ENCODE measurements at regions not wholly inside any gene's neighbourhood (a gene's known extent, or its start where the extent isn't known, plus 50 kb on each side); places are given as distances from the start of the nearest gene placed in this dataset.

- no peak overlapping the region for H3K27ac Mint-ChIP-seq
- no peaks in the 10 kb centered on the region for H3K36me3 Mint-ChIP-seq (ENCODE audit: low read depth)
- H3K4me3 Mint-ChIP-seq, result no peak overlapping the region
- no peak for DNase-seq
- ChIA-PET CTCF (no interaction called here), POLR2A (no interaction called here)
- H3K4me1 Mint-ChIP-seq, result no peaks in the 10 kb centered on the region
- peaks cover 5% of the 10 kb centered on the region for H3K9me3 Mint-ChIP-seq
- H3K27me3 Mint-ChIP-seq, result no peaks in the 10 kb centered on the region
Measured at GRCh38 chr22:33221568-33221967, 163.4 kb upstream of the SYN3 start.

GRCh38 chr22:33220476-33221080, 162.4 kb upstream of the SYN3 start:
- no peaks in the 10 kb centered on the region for H3K27me3 Mint-ChIP-seq
- no peaks in the 10 kb centered on the region for H3K9me3 Mint-ChIP-seq
- no peak overlapping the region for H3K4me3 Mint-ChIP-seq
- no peaks in the 10 kb centered on the region for H3K36me3 Mint-ChIP-seq (ENCODE audit: low read depth)
- H3K27ac Mint-ChIP-seq, result no peak overlapping the region
- H3K4me1 Mint-ChIP-seq, result no peaks in the 10 kb centered on the region
- CTCF ChIA-PET, result no interaction called here
- no peak for DNase-seq
- POLR2A ChIA-PET, result no interaction called here

- Mint-ChIP-seq H3K4me3 (no peak overlapping the region), H3K27ac (no peak overlapping the region), H3K9me3 (no peaks in the 10 kb centered on the region), H3K27me3 (no peaks in the 10 kb centered on the region), H3K36me3 (ENCODE audit: low read depth) (no peaks in the 10 kb centered on the region), H3K4me1 (no peaks in the 10 kb centered on the region)
- no peak for DNase-seq
- CTCF ChIA-PET, result no interaction called here
- POLR2A ChIA-PET, result no interaction called here
Measured at GRCh38 chr22:33219648-33220384, 161.6 kb upstream of the SYN3 start.

- Mint-ChIP-seq H3K9me3 (no peaks in the 10 kb centered on the region), H3K27ac (no peak overlapping the region), H3K27me3 (no peaks in the 10 kb centered on the region), H3K4me3 (no peak overlapping the region), H3K36me3 (ENCODE audit: low read depth) (no peaks in the 10 kb centered on the region), H3K4me1 (no peaks in the 10 kb centered on the region)
- ChIA-PET CTCF (no interaction called here), POLR2A (no interaction called here)
- no peak for DNase-seq
Measured at GRCh38 chr22:33213383-33214075, 155.3 kb upstream of the SYN3 start.

- no peak overlapping the region for H3K27ac Mint-ChIP-seq
- DNase-seq, result peak; percentile 16
- no peaks in the 10 kb centered on the region for H3K4me1 Mint-ChIP-seq
- ChIA-PET POLR2A (no interaction called here), CTCF (interaction anchor here (1.1 to 1.9 kb wide), 3 partner anchors 57 to 192 kb away, joined by 4 to 10 read pairs (median 4); no protein-coding TSS in a partner anchor)
- no peak overlapping the region for H3K4me3 Mint-ChIP-seq
- no peaks in the 10 kb centered on the region for H3K9me3 Mint-ChIP-seq
- H3K27me3 Mint-ChIP-seq, result no peaks in the 10 kb centered on the region
- no peaks in the 10 kb centered on the region for H3K36me3 Mint-ChIP-seq (ENCODE audit: low read depth)
Measured at GRCh38 chr22:33209930-33210784, 152.0 kb upstream of the SYN3 start.

GRCh38 chr22:33204408-33204807, 146.2 kb upstream of the SYN3 start:
- no peaks in the 10 kb centered on the region for H3K36me3 Mint-ChIP-seq (ENCODE audit: low read depth)
- no peak for DNase-seq
- H3K9me3 Mint-ChIP-seq, result no peaks in the 10 kb centered on the region
- H3K4me3 Mint-ChIP-seq, result no peak overlapping the region
- H3K4me1 Mint-ChIP-seq, result no peaks in the 10 kb centered on the region
- H3K27me3 Mint-ChIP-seq, result no peaks in the 10 kb centered on the region
- H3K27ac Mint-ChIP-seq, result no peak overlapping the region
- CTCF ChIA-PET, result no interaction called here
- POLR2A ChIA-PET, result no interaction called here

GRCh38 chr22:33202455-33202854, 144.3 kb upstream of the SYN3 start:
- CTCF ChIA-PET, result no interaction called here

GRCh38 chr22:33194529-33195077, 136.4 kb upstream of the SYN3 start:
- ChIA-PET CTCF (no interaction called here), POLR2A (no interaction called here)
- H3K36me3 Mint-ChIP-seq (ENCODE audit: low read depth), result no peaks in the 10 kb centered on the region
- no peak for DNase-seq
- H3K4me1 Mint-ChIP-seq, result no peaks in the 10 kb centered on the region
- peaks cover 3% of the 10 kb centered on the region for H3K27me3 Mint-ChIP-seq
- H3K9me3 Mint-ChIP-seq, result no peaks in the 10 kb centered on the region
- no peak overlapping the region for H3K27ac Mint-ChIP-seq
- no peak overlapping the region for H3K4me3 Mint-ChIP-seq

More at GRCh38 chr22:33202455-33202854, 144.3 kb upstream of the SYN3 start:
- Mint-ChIP-seq H3K9me3 (no peaks in the 10 kb centered on the region), H3K4me3 (no peak overlapping the region), H3K36me3 (ENCODE audit: low read depth) (no peaks in the 10 kb centered on the region), H3K27me3 (no peaks in the 10 kb centered on the region), H3K27ac (no peak overlapping the region), H3K4me1 (no peaks in the 10 kb centered on the region)
- POLR2A ChIA-PET, result no interaction called here
- no peak for DNase-seq

GRCh38 chr22:33192156-33192555, 134.0 kb upstream of the SYN3 start:
- H3K9me3 Mint-ChIP-seq, result peaks cover 2% of the 10 kb centered on the region
- H3K27me3 Mint-ChIP-seq, result peaks cover 3% of the 10 kb centered on the region
- no peaks in the 10 kb centered on the region for H3K36me3 Mint-ChIP-seq (ENCODE audit: low read depth)
- ChIA-PET CTCF (no interaction called here), POLR2A (no interaction called here)
- H3K4me3 Mint-ChIP-seq, result no peak overlapping the region
- no peaks in the 10 kb centered on the region for H3K4me1 Mint-ChIP-seq
- H3K27ac Mint-ChIP-seq, result no peak overlapping the region
- DNase-seq, result no peak

- ChIA-PET POLR2A (no interaction called here), CTCF (no interaction called here)
- DNase-seq, result no peak
- no peak overlapping the region for H3K27ac Mint-ChIP-seq
- no peaks in the 10 kb centered on the region for H3K4me1 Mint-ChIP-seq
- no peak overlapping the region for H3K4me3 Mint-ChIP-seq
- no peaks in the 10 kb centered on the region for H3K36me3 Mint-ChIP-seq (ENCODE audit: low read depth)
- peaks cover 3% of the 10 kb centered on the region for H3K9me3 Mint-ChIP-seq
- H3K27me3 Mint-ChIP-seq, result peaks cover 2% of the 10 kb centered on the region
Measured at GRCh38 chr22:33188326-33188725, 130.1 kb upstream of the SYN3 start.

GRCh38 chr22:33186816-33187215, 128.6 kb upstream of the SYN3 start:
- Mint-ChIP-seq H3K27ac (no peak overlapping the region), H3K4me1 (no peaks in the 10 kb centered on the region), H3K27me3 (no peaks in the 10 kb centered on the region), H3K9me3 (peaks cover 3% of the 10 kb centered on the region), H3K4me3 (no peak overlapping the region), H3K36me3 (ENCODE audit: low read depth) (no peaks in the 10 kb centered on the region)
- CTCF ChIA-PET, result no interaction called here
- POLR2A ChIA-PET, result no interaction called here
- DNase-seq, result no peak

- Mint-ChIP-seq H3K27me3 (no peaks in the 10 kb centered on the region), H3K36me3 (ENCODE audit: low read depth) (no peaks in the 10 kb centered on the region)
- no peak for DNase-seq
Measured at GRCh38 chr22:33180356-33180755, 122.2 kb upstream of the SYN3 start.

More at GRCh38 chr22:33180356-33180755, 122.2 kb upstream of the SYN3 start:
- CTCF ChIA-PET, result no interaction called here
- no peak overlapping the region for H3K4me3 Mint-ChIP-seq
- H3K9me3 Mint-ChIP-seq, result no peaks in the 10 kb centered on the region
- H3K27ac Mint-ChIP-seq, result no peak overlapping the region
- no peaks in the 10 kb centered on the region for H3K4me1 Mint-ChIP-seq
- POLR2A ChIA-PET, result no interaction called here

Measured in activated CD4-positive, alpha-beta memory T cell treated with anti-CD3 and anti-CD28 coated beads, Interleukin-2, amount 10 ng/mL, durations not matched to agents 7 days and 5 days (primary cell).